Activated naive CD4-positive, alpha-beta T cell treated with anti-CD3 and anti-CD28 coated beads, Interleukin-2, amount 50 U/mL, for 24 hours (primary cell): ENCODE measurements at regions not wholly inside any gene's neighbourhood (a gene's known extent, or its start where the extent isn't known, plus 50 kb on each side); places are given as distances from the start of the nearest gene placed in this dataset.

ENCODE experiments used
- H3K27ac Mint-ChIP-seq: one replicate; pipeline ENCODE4 v1.8.0; 2021; ENCODE audit warnings: mild to moderate bottlenecking, mixed read lengths
- H3K27me3 Mint-ChIP-seq: one replicate; pipeline ENCODE4 v1.8.0; 2021; ENCODE audit warnings: mixed read lengths
- H3K36me3 Mint-ChIP-seq: one replicate; pipeline ENCODE4 v1.8.0; 2021; ENCODE audit warnings: mixed read lengths
- H3K4me1 Mint-ChIP-seq: one replicate; pipeline ENCODE4 v1.8.0; 2021; ENCODE audit warnings: mixed read lengths
- H3K4me3 Mint-ChIP-seq: one replicate; pipeline ENCODE4 v1.8.0; 2021; ENCODE audit warnings: mild to moderate bottlenecking, mixed read lengths
- H3K9me3 Mint-ChIP-seq: one replicate; pipeline ENCODE4 v1.8.0; 2021; ENCODE audit warnings: mixed read lengths

DNA sequence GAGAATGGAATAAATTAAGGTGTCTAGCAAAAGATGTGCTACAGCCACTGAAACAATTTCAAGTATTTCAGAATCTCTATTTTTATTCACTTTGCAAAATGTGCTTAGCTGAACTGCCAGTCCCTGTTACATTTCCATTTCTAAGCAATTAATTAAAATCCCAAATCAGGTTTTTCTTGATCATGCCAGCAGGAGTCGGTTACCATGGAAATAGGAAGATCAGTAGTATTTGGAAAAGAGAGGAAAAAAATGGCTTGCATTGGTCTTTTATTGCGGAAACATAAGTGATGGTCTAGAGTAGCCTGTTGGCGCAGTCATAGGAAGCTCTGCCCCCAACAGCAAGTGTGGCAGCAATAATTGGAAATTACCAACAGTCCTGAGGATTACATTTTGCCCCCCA lies 867.1 kb downstream of the GATA3 start:
- Mint-ChIP-seq H3K36me3 (no peaks in the 10 kb centered on the region), H3K9me3 (peaks cover 7% of the 10 kb centered on the region), H3K4me3 (no peak overlapping the region), H3K27ac (no peak overlapping the region), H3K4me1 (no peaks in the 10 kb centered on the region), H3K27me3 (no peaks in the 10 kb centered on the region)

DNA sequence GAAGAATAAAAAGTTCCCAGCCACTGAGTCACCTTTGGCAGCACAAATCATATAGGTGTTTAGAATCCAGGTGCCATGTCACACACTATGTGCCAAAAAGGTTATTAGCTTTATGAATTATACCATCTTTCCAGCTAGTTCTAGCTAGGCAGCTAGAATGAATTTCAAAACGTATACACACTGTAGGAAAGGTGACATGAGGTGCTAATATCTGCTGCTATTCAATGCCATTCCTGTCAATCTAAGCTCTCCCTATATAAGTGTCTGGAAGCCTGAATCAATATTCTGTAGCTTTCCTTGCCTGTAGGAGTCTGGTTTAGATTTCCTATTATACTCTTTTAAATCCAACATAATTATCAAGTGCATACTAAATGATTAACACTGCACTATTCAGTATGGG lies 868.6 kb downstream of the GATA3 start:
- H3K9me3 Mint-ChIP-seq = peaks cover 7% of the 10 kb centered on the region
- H3K4me1 Mint-ChIP-seq = no peaks in the 10 kb centered on the region
- no peak overlapping the region for H3K4me3 Mint-ChIP-seq
- H3K36me3 Mint-ChIP-seq = no peaks in the 10 kb centered on the region
- H3K27ac Mint-ChIP-seq = no peak overlapping the region
- H3K27me3 Mint-ChIP-seq = no peaks in the 10 kb centered on the region

DNA sequence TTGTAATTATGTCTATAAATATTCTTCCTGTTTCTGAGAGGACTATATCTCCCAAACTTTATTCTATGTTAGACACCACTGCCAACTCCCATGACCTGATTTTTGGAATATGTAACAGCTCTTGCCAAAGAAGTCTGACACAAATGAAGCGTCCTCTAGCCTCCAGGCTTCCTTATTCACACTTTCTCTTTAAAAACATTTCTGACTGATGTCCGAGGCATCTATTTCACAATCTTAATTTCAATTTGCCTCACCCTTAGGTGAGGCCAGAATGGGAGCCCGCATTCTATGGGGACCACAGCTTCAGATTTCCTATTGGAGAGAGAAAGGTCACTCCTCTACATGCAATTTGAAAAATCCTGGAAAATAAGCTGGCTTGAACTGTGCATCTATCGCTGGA lies 873.2 kb downstream of the GATA3 start:
- H3K27me3 Mint-ChIP-seq = no peaks in the 10 kb centered on the region
- no peak overlapping the region for H3K4me3 Mint-ChIP-seq
- H3K9me3 Mint-ChIP-seq = peaks cover 7% of the 10 kb centered on the region
- H3K4me1 Mint-ChIP-seq = no peaks in the 10 kb centered on the region
- no peak overlapping the region for H3K27ac Mint-ChIP-seq
- no peaks in the 10 kb centered on the region for H3K36me3 Mint-ChIP-seq

DNA sequence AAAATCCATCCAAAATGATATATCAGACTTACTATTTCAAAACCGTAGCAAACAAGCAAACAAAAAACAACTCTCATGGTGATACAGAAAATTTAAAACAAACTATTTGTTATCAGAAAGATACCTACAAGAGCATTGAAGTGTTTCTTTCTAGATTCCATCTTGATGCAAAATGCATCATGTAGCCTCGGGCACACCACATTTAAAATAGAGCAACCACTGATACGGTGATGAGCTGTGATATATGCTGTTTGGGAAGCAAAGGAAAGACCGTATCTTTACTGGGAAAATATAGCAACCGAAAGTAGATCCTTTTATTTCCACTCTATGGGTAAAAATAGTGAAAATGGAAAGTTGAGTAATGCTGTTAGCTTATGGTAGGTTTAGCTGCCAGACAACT lies 892.0 kb downstream of the GATA3 start:
- no peak overlapping the region for H3K4me3 Mint-ChIP-seq
- H3K9me3 Mint-ChIP-seq = peaks cover 11% of the 10 kb centered on the region
- H3K4me1 Mint-ChIP-seq = no peaks in the 10 kb centered on the region
- H3K27ac Mint-ChIP-seq = no peak overlapping the region
- H3K36me3 Mint-ChIP-seq = peaks cover 2% of the 10 kb centered on the region
- no peaks in the 10 kb centered on the region for H3K27me3 Mint-ChIP-seq

DNA sequence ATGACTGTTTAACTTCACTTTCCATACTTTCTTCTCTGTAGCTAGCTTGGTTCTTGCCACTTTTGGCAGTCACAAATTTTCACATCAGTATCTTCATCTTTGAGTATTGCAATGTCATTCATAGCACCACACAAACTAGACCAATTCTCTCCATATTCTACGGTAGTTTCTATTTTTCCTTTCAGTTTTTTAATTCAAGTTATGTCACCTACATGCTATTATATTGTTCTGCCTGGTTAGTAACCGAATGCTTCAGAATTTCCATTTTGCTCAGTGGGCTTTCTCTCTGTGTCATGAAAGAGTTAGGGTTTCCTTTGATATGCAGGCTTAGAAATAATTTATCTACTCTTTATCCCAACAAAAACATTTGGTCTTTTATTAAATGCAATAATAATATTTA lies 896.5 kb downstream of the GATA3 start:
- Mint-ChIP-seq H3K9me3 (peaks cover 5% of the 10 kb centered on the region), H3K4me3 (no peak overlapping the region), H3K27ac (no peak overlapping the region), H3K4me1 (no peaks in the 10 kb centered on the region), H3K27me3 (no peaks in the 10 kb centered on the region), H3K36me3 (peaks cover 2% of the 10 kb centered on the region)

- H3K36me3 Mint-ChIP-seq = no peaks in the 10 kb centered on the region
- H3K27ac Mint-ChIP-seq = no peak overlapping the region
- H3K9me3 Mint-ChIP-seq = peaks cover 1% of the 10 kb centered on the region
- no peaks in the 10 kb centered on the region for H3K27me3 Mint-ChIP-seq
- H3K4me3 Mint-ChIP-seq = no peak overlapping the region
- H3K4me1 Mint-ChIP-seq = no peaks in the 10 kb centered on the region
Observed at GRCh38 chr10:8951440-8952089, 897.1 kb downstream of the GATA3 start.

DNA sequence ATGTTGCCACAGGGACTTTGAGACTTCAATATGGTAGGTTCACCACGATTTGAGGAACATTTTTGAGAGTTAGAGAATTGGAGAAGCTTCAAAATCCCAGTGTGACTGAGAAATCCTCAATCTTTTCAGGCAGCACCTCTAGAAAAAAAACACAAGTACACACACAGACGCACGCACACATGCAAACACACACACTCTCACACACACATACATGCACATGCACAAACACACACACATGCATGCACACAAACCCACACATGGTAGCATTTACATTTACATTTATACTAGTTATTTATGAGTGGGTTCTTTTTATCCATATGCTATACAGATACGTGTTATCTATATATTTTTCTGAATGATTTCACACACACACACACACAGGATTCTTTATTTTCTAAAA lies 901.9 kb downstream of the GATA3 start:
- Mint-ChIP-seq H3K27me3 (no peaks in the 10 kb centered on the region), H3K9me3 (no peaks in the 10 kb centered on the region), H3K36me3 (no peaks in the 10 kb centered on the region), H3K4me3 (no peak overlapping the region), H3K4me1 (no peaks in the 10 kb centered on the region), H3K27ac (no peak overlapping the region)

GRCh38 chr10:8962249-8962648 lies 907.8 kb downstream of the GATA3 start:
- no peaks in the 10 kb centered on the region for H3K36me3 Mint-ChIP-seq
- no peaks in the 10 kb centered on the region for H3K4me1 Mint-ChIP-seq
- H3K27ac Mint-ChIP-seq = no peak overlapping the region
- H3K9me3 Mint-ChIP-seq = peaks cover 5% of the 10 kb centered on the region
- no peaks in the 10 kb centered on the region for H3K27me3 Mint-ChIP-seq
- H3K4me3 Mint-ChIP-seq = no peak overlapping the region

- no peak overlapping the region for H3K27ac Mint-ChIP-seq
- H3K9me3 Mint-ChIP-seq = peaks cover 4% of the 10 kb centered on the region
- H3K27me3 Mint-ChIP-seq = no peaks in the 10 kb centered on the region
- H3K4me3 Mint-ChIP-seq = no peak overlapping the region
- no peaks in the 10 kb centered on the region for H3K36me3 Mint-ChIP-seq
- no peaks in the 10 kb centered on the region for H3K4me1 Mint-ChIP-seq
Observed at GRCh38 chr10:8967061-8967460, 912.6 kb downstream of the GATA3 start.

DNA sequence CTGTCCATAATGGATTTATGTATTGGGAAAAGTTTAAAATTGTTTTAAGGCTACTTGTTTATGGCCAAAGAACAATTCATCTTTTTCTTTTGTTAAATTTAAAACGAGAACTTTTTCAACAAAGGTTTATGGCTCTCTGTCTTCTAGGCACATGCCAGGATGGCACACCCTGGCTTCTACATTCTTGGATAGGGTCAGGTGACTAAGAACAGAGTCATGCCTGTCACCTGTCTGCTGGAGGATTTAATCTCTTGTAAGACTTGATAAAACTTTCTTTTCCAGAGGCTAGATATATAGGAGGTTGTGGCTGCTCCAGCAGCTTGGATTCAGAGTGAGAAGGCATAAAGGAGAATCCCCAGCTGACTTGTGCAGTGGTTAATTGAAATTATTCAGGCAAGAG lies 915.4 kb downstream of the GATA3 start:
- no peaks in the 10 kb centered on the region for H3K9me3 Mint-ChIP-seq
- H3K4me1 Mint-ChIP-seq = no peaks in the 10 kb centered on the region
- H3K27ac Mint-ChIP-seq = no peak overlapping the region
- no peaks in the 10 kb centered on the region for H3K27me3 Mint-ChIP-seq
- no peak overlapping the region for H3K4me3 Mint-ChIP-seq
- no peaks in the 10 kb centered on the region for H3K36me3 Mint-ChIP-seq

DNA sequence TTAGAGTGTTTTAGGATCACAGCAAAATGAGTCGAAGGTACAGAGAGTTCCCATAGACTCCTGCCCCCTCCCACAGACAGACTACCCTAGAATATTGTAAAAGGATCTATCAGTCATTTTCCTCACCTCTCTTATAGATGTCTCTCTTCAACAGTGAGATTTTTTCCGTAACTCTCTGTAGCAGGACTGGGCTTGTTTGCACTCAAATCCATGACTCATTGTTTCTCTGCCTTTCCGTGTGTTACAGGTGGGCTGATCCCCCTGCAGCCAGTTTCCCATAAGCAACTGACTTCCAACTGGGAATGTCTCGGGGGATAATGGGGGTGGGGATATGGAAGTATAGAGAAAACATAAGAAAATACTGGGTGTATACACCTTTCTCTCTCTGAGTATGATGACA lies 921.0 kb downstream of the GATA3 start:
- Mint-ChIP-seq H3K36me3 (no peaks in the 10 kb centered on the region), H3K27ac (no peak overlapping the region), H3K9me3 (no peaks in the 10 kb centered on the region), H3K4me3 (no peak overlapping the region), H3K27me3 (no peaks in the 10 kb centered on the region), H3K4me1 (no peaks in the 10 kb centered on the region)

- Mint-ChIP-seq H3K9me3 (no peaks in the 10 kb centered on the region), H3K4me1 (no peaks in the 10 kb centered on the region), H3K36me3 (no peaks in the 10 kb centered on the region), H3K4me3 (no peak overlapping the region), H3K27me3 (no peaks in the 10 kb centered on the region), H3K27ac (no peak overlapping the region)
Observed at GRCh38 chr10:8978100-8978499, 923.6 kb downstream of the GATA3 start.

- Mint-ChIP-seq H3K9me3 (no peaks in the 10 kb centered on the region), H3K36me3 (no peaks in the 10 kb centered on the region), H3K4me1 (no peaks in the 10 kb centered on the region), H3K4me3 (no peak overlapping the region), H3K27me3 (no peaks in the 10 kb centered on the region), H3K27ac (no peak overlapping the region)
Observed at GRCh38 chr10:8979976-8980375, 925.5 kb downstream of the GATA3 start.

GRCh38 chr10:8981277-8981676 lies 926.8 kb downstream of the GATA3 start:
- no peak overlapping the region for H3K4me3 Mint-ChIP-seq
- H3K9me3 Mint-ChIP-seq = no peaks in the 10 kb centered on the region
- H3K27me3 Mint-ChIP-seq = no peaks in the 10 kb centered on the region
- H3K4me1 Mint-ChIP-seq = no peaks in the 10 kb centered on the region
- no peaks in the 10 kb centered on the region for H3K36me3 Mint-ChIP-seq
- no peak overlapping the region for H3K27ac Mint-ChIP-seq

GRCh38 chr10:8985651-8986050 lies 931.2 kb downstream of the GATA3 start:
- Mint-ChIP-seq H3K36me3 (no peaks in the 10 kb centered on the region), H3K4me3 (no peak overlapping the region), H3K9me3 (no peaks in the 10 kb centered on the region), H3K4me1 (peaks cover 5% of the 10 kb centered on the region), H3K27me3 (no peaks in the 10 kb centered on the region), H3K27ac (no peak overlapping the region)

GRCh38 chr10:8986975-8987374 lies 932.5 kb downstream of the GATA3 start:
- Mint-ChIP-seq H3K36me3 (no peaks in the 10 kb centered on the region), H3K27ac (no peak overlapping the region), H3K4me1 (peaks cover 6% of the 10 kb centered on the region), H3K4me3 (no peak overlapping the region), H3K9me3 (no peaks in the 10 kb centered on the region), H3K27me3 (no peaks in the 10 kb centered on the region)

DNA sequence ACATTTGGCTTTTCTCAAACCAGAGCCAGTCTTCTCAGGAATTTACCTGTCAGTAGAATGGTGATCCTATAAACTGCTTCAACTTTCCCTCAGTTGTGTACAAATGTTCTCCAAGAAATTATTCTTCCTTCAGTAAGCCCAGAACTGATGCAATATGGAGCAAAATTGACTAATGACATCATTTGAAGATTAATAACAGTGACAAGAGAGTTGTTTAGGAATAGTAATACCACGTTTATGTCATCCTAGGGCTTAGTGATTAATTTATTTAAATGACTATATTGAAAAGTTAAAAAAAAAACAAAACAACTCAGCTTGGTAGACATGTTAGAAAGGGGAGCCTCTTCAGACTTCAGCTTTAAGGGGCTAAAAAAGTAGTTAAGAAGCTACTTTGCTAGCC lies 933.2 kb downstream of the GATA3 start:
- Mint-ChIP-seq H3K36me3 (no peaks in the 10 kb centered on the region), H3K27ac (no peak overlapping the region), H3K4me1 (peaks cover 7% of the 10 kb centered on the region), H3K4me3 (no peak overlapping the region), H3K9me3 (no peaks in the 10 kb centered on the region), H3K27me3 (no peaks in the 10 kb centered on the region)
